Heart left ventricle (tissue), 16 donors: ENCODE measurements at regions not wholly inside any gene's neighbourhood (a gene's known extent, or its start where the extent isn't known, plus 50 kb on each side); places are given as distances from the start of the nearest gene placed in this dataset.

Source experiments
- ATAC-seq, 4 donors: fragments of 200-7000 bp; cut with Tn5 transposase; one replicate each; pipeline ENCODE4 v1.9.1; 2020 to 2022; ENCODE audit warnings: moderate library complexity in 4 of 4, mild to moderate bottlenecking in 3 of 4, moderate number of reproducible peaks in 1 of 4
- DNase-seq, 5 donors: peaks; one replicate each; pipeline ENCODE4 v3.0.0-alpha.2; 2020
- H3K27ac ChIP-seq, 12 donors: fragments of 200-600 bp; sonication (generic) in 4 of 12; one replicate each; pipeline versions ENCODE4 v1.5.0 to v1.8.0; 2016 to 2022; ENCODE audit warnings: mild to moderate bottlenecking in 2 of 12
- H3K27me3 ChIP-seq, 9 donors: fragments of 200-600 bp; sonication (generic) in 2 of 9; one replicate each; pipeline versions ENCODE4 v1.5.1 to v1.8.0; 2016 to 2022; ENCODE audit warnings: mild to moderate bottlenecking in 3 of 9
- H3K36me3 ChIP-seq, 9 donors: fragments of 200-600 bp; sonication (generic) in 2 of 9; one replicate each; pipeline versions ENCODE4 v1.5.0 to v1.8.0; 2018 to 2022; ENCODE audit warnings: mild to moderate bottlenecking in 2 of 9
- H3K4me1 ChIP-seq, 12 donors: fragments of 200-600 bp; sonication (generic) in 4 of 12; one replicate each; pipeline versions ENCODE4 v1.5.0 to v1.8.0; 2016 to 2022; ENCODE audit warnings: mild to moderate bottlenecking in 3 of 12
- H3K4me3 ChIP-seq, 12 donors: fragments of 200-600 bp; sonication (generic) in 4 of 12; one replicate each; pipeline versions ENCODE4 v1.5.0 to v1.8.0; 2017 to 2022; ENCODE audit warnings: mild to moderate bottlenecking in 9 of 12, moderate library complexity in 4 of 12
- H3K9me3 ChIP-seq, 12 donors: fragments of 200-600 bp; sonication (generic) in 4 of 12; one replicate each; pipeline versions ENCODE4 v1.5.0 to v1.8.0; 2016 to 2022; ENCODE audit warnings: mild to moderate bottlenecking in 1 of 12
- CTCF ChIP-seq, 12 donors: fragments of 200-600 bp; sonication (generic) in 4 of 12; IDR thresholded peaks; one replicate each; pipeline versions ENCODE4 v1.5.0 to v1.8.0; 2018 to 2022; ENCODE audit warnings: antibody characterized with exemption in 12 of 12, mild to moderate bottlenecking in 5 of 12
- POLR2A ChIP-seq, 2 donors: fragments of 450-650 bp; IDR thresholded peaks; one replicate each; pipeline ENCODE4 v1.6.1; 2017; ENCODE audit warnings: antibody characterized with exemption in 2 of 2, mild to moderate bottlenecking in 2 of 2, moderate library complexity in 2 of 2
- WGBS, 4 donors: extraction: QIAGEN DNeasy Blood & Tissue Kit in 2 of 4; methylation state at CpG; one replicate each; pipeline versions ENCODE4 v1.1.5 to v1.1.7; 2013 to 2018; 5-methylcytosine and 5-hydroxymethylcytosine counted together
- intact Hi-C, 10 donors: fragments of 100-400 bp; cut with DNase I; formaldehyde crosslinking; loops; one replicate each; pipeline versions ENCODE4 v1.11.1 to v1.14.2; 2022
- donor health status: ischemic (EF 13 %, LVEDD 7.1; RV severe dilation, severe dysfunction).
- donor health status: healthy with polysubstance abuse.
- donor health status: DM: no; HTN: yes; CAD: no.
- donor health status: DM: no; HTN: no; CAD: no.
- donor health status: ischemic (EF 25% LVEDD 6.9; RV normal size, moderate dysfunction).
- donor health status: ischemic (EF 25% LVEDD 5.7; RV mildly dilated, moderate dysfunction).
- donor health status: healthy.
- donor health status: DM: yes; HTN: yes; CAD: no.
- donor health status: ischemic (EF 35%, LVEDD 5.7; RV mildly dilated, moderate dysfunction).
- donor health status: nonischemic (EF 11% LVEDD 7.7; RV severe dilation, severe dysfunction).
- donor health status: DM: yes; HTN: yes; CAD: no.
- donor health status: PGD.
- donor health status: ischemic (EF 29% LVEDD 5.4; RV normal size, mild dysfunction).
- donor health status: nonischemic (EF 23%, LVEDD 6.1; RV moderate dilation, normal function).

- Histone ChIP-seq H3K27me3 (peaks cover 0 to under 1% (median 0%) of the 10 kb centered on the region in 9 donors), H3K9me3 (peaks cover 0 to 9% (median 0%) of the 10 kb centered on the region in 12 donors), H3K4me3 (no peak overlapping the region), H3K27ac (peak overlapping the region in 1 of 12 donors; percentile 81), H3K36me3 (no peaks in the 10 kb centered on the region), H3K4me1 (peaks cover 0 to 32% (median 0%) of the 10 kb centered on the region in 12 donors)
- intact Hi-C loops: no loop called here
- WGBS, 4 donors: 59 to 62% (median 60%) methylated on average over 4 of the region's 4 CpGs
- DNase-seq (no peak), ATAC-seq (peak in 3 of 4 donors; percentile 28 to 61 (median 36))
- TF ChIP-seq CTCF (IDR thresholded peaks at IDR 0.05) (no peak), POLR2A (IDR thresholded peaks at IDR 0.05) (no peak)
Measured at GRCh38 chr16:79451196-79451816, 149.2 kb downstream of the MAF start.

DNA sequence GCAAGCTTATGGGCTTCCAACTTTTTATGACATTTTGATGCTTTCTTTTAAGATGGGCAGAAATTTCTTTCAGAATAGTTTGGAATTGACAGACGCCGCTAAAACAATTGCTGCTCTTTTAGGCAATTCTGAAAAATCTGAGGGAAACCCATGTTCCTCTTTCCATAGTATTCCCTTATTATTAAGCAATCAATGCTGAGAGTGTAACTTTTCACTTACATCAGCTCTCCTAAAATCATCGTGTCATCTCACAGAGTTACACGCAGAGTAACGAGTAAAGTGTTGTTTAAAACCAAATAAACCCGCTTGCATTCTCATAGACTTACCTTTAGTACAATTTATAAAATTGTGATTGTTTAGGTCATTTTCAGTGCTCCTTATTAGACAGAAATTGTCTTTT is 150.6 kb downstream of the MAF start:
- H3K27me3 ChIP-seq: peaks cover 0 to 5% (median 0%) of the 10 kb centered on the region in 9 donors
- 89 to 94% (median 91%) methylated on average over 6 of the region's 6 CpGs for WGBS, 4 donors
- H3K4me3 ChIP-seq: no peak overlapping the region
- no peak for TF ChIP-seq POLR2A (IDR thresholded peaks at IDR 0.05)
- TF ChIP-seq CTCF (IDR thresholded peaks at IDR 0.05): no peak
- H3K36me3 ChIP-seq: no peaks in the 10 kb centered on the region
- H3K4me1 ChIP-seq: peaks cover 0 to 32% (median 0%) of the 10 kb centered on the region in 12 donors
- peak overlapping the region in 1 of 12 donors; percentile 81 for H3K27ac ChIP-seq
- no peak for DNase-seq
- H3K9me3 ChIP-seq: peaks cover 0 to 9% (median 0%) of the 10 kb centered on the region in 12 donors
- intact Hi-C loops: no loop called here
- no peak for ATAC-seq

DNA sequence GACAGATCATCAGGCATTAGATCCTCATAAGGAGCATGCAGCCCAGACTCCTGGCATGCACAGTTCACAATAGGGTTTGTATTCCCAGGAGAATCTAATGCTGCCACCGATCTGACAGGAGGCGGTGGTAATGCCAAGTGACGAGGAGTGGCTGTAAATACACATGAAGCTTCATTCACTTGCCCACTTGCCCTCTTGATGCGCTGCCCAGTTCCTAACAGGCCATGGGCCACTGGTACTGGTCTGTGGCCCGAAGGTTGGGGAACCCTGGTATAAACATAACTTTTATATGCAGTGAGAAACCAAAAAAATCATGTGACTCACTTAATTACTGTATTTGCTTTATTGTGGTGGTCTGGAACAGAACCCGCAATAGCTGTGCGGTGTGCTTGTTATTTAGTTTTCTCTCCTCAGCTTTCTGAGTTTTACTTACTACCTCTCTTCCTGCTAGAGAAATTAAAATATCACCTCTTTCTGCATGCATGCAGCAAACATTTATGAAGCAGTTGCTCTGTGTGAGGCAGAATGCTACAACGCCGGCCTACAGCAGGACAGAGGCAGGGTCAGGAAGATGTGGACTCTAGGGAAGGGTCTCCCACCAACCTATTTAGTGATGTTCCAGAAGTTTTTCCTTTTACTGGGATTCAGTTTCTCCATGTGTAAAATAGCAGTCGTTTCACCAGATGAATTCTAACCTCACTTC is 151.3 kb downstream of the MAF start:
- WGBS, 4 donors: 87 to 92% (median 90%) methylated on average over 10 of the region's 10 CpGs

More for the DNA sequence above, 151.3 kb downstream of the MAF start:
- Histone ChIP-seq H3K4me3 (no peak overlapping the region), H3K4me1 (peaks cover 0 to 32% (median 0%) of the 10 kb centered on the region in 12 donors), H3K9me3 (peaks cover 0 to 9% (median 0%) of the 10 kb centered on the region in 12 donors), H3K36me3 (no peaks in the 10 kb centered on the region), H3K27ac (peak overlapping the region in 1 of 12 donors; percentile 71), H3K27me3 (peaks cover 0 to 5% (median 0%) of the 10 kb centered on the region in 9 donors)
- no peak for TF ChIP-seq CTCF (IDR thresholded peaks at IDR 0.05)
- TF ChIP-seq POLR2A (IDR thresholded peaks at IDR 0.05): no peak
- intact Hi-C loops: no loop called here
- ATAC-seq (no peak), DNase-seq (no peak)
